Ishikawa (cell line): ENCODE measurements at regions not wholly inside any gene's neighbourhood (a gene's known extent, or its start where the extent isn't known, plus 50 kb on each side); places are given as distances from the start of the nearest gene placed in this dataset.

Source experiments
- CEBPB ChIP-seq: IDR thresholded peaks from 2 replicates; pipeline ENCODE4 v1.6.1; 2012
- CREB1 ChIP-seq: IDR thresholded peaks from 2 replicates; pipeline ENCODE4 v1.6.1; 2012; ENCODE audit warnings: low read depth
- EP300 ChIP-seq: IDR thresholded peaks from 2 replicates; pipeline ENCODE4 v1.6.1; 2012; ENCODE audit warnings: borderline replicate concordance
- FOXM1 ChIP-seq: IDR thresholded peaks from 2 replicates; pipeline ENCODE4 v1.6.1; 2012; ENCODE audit warnings: low read depth, borderline replicate concordance
- MAX ChIP-seq: IDR thresholded peaks from 2 replicates; pipeline ENCODE4 v1.6.1; 2012
- NFIC ChIP-seq: IDR thresholded peaks from 2 replicates; pipeline ENCODE4 v1.6.1; 2012
- RAD21 ChIP-seq: IDR thresholded peaks from 2 replicates; pipeline ENCODE4 v1.6.1; 2012; ENCODE audit warnings: low read depth
- TAF1 ChIP-seq: IDR thresholded peaks from 2 replicates; pipeline ENCODE4 v1.6.1; 2012; ENCODE audit warnings: low read depth, mild to moderate bottlenecking
- TCF12 ChIP-seq: IDR thresholded peaks from 2 replicates; pipeline ENCODE4 v1.6.1; 2012; ENCODE audit warnings: low read depth
- TEAD4 ChIP-seq: IDR thresholded peaks from 2 replicates; pipeline ENCODE4 v1.6.1; 2012
- YY1 ChIP-seq: IDR thresholded peaks from 2 replicates; pipeline ENCODE4 v1.6.1; 2012; ENCODE audit warnings: low read depth
- TF ChIP-seq, protein P1 (sequence below): IDR thresholded peaks from 2 replicates; pipeline ENCODE4 v1.6.1; 2012; ENCODE audit warnings: low read depth, mild to moderate bottlenecking

DNA sequence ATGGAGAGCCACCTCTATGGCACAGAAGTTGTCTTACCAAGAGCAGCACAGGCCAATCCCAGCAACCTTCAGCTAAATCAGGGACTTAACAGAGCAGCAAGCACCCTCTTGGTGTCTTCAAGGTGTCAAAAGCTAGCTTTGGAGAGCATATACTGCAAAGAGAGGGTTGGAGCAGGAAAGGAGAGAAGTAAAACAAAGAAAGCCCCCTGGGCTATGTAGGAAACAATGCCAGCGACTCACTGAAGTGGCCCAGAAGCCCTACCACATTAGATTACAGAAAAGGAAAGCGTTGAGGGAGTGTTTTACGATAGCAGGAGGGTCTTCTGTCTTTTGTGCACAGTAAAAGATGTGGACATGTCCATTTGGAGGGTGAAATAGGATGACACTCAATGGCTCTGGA, 233.4 kb downstream of the MREG start:
- TF ChIP-seq YY1 (no peak), CREB1 (no peak), MAX (no peak), TCF12 (no peak), EP300 (no peak), RAD21 (no peak), TEAD4 (no peak), FOXM1 (no peak), TAF1 (no peak), NFIC (no peak), CEBPB (no peak)
- TF ChIP-seq, protein P1, sequence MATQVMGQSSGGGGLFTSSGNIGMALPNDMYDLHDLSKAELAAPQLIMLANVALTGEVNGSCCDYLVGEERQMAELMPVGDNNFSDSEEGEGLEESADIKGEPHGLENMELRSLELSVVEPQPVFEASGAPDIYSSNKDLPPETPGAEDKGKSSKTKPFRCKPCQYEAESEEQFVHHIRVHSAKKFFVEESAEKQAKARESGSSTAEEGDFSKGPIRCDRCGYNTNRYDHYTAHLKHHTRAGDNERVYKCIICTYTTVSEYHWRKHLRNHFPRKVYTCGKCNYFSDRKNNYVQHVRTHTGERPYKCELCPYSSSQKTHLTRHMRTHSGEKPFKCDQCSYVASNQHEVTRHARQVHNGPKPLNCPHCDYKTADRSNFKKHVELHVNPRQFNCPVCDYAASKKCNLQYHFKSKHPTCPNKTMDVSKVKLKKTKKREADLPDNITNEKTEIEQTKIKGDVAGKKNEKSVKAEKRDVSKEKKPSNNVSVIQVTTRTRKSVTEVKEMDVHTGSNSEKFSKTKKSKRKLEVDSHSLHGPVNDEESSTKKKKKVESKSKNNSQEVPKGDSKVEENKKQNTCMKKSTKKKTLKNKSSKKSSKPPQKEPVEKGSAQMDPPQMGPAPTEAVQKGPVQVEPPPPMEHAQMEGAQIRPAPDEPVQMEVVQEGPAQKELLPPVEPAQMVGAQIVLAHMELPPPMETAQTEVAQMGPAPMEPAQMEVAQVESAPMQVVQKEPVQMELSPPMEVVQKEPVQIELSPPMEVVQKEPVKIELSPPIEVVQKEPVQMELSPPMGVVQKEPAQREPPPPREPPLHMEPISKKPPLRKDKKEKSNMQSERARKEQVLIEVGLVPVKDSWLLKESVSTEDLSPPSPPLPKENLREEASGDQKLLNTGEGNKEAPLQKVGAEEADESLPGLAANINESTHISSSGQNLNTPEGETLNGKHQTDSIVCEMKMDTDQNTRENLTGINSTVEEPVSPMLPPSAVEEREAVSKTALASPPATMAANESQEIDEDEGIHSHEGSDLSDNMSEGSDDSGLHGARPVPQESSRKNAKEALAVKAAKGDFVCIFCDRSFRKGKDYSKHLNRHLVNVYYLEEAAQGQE, result no peak
